GM23338 (cell line): ENCODE measurements at regions not wholly inside any gene's neighbourhood (a gene's known extent, or its start where the extent isn't known, plus 50 kb on each side); places are given as distances from the start of the nearest gene placed in this dataset.

Source experiments
- CREB1 ChIP-seq: fragments of 250-450 bp; sonication (Bioruptor Pico); IDR thresholded peaks from 2 replicates; pipeline ENCODE4 v1.5.0; 2020; ENCODE audit warnings: low read depth, mild to moderate bottlenecking, moderate library complexity
- ETS1 ChIP-seq: IDR thresholded peaks from 2 replicates; pipeline ENCODE4 v1.6.1; 2016; ENCODE audit warnings: antibody characterized with exemption
- NANOG ChIP-seq: IDR thresholded peaks from 2 replicates; pipeline ENCODE4 v1.6.1; 2016; ENCODE audit warnings: antibody characterized with exemption, borderline replicate concordance
- REST ChIP-seq: IDR thresholded peaks from one replicate; pipeline ENCODE4 v1.6.1; 2018; ENCODE audit warnings: antibody characterized with exemption; ENCODE audit not compliant: unreplicated experiment
- STAT1 ChIP-seq: IDR thresholded peaks from one replicate; pipeline ENCODE4 v1.6.1; 2016; ENCODE audit warnings: antibody characterized with exemption; ENCODE audit not compliant: unreplicated experiment
- ZNF114 ChIP-seq: fragments of 250-450 bp; sonication (Bioruptor Pico); IDR thresholded peaks from 2 replicates; pipeline ENCODE4 v1.5.0; 2020; ENCODE audit warnings: mild to moderate bottlenecking, moderate library complexity
- ZNF331 ChIP-seq: fragments of 250-450 bp; sonication (Bioruptor Pico); IDR thresholded peaks from 2 replicates; pipeline ENCODE4 v1.5.0; 2020; ENCODE audit warnings: low read depth, mild to moderate bottlenecking, moderate library complexity
- ZNF462 ChIP-seq: fragments of 250-450 bp; sonication (Bioruptor Pico); IDR thresholded peaks from 2 replicates; pipeline ENCODE4 v1.5.0; 2020; ENCODE audit warnings: mild to moderate bottlenecking, moderate library complexity

- TF ChIP-seq ZNF462 (CRISPR knock-in tag) (no peak), NANOG (no peak), REST (no peak), STAT1 (no peak), ZNF114 (CRISPR knock-in tag) (no peak), CREB1 (CRISPR knock-in tag) (no peak), ZNF331 (CRISPR knock-in tag) (no peak), ETS1 (no peak)
These were observed 318.4 kb downstream of the PSAT1 start (continued) for GRCh38 chr9:78615372-78615771.
